Type B pancreatic cell (in vitro differentiated cells): ENCODE measurements at regions not wholly inside any gene's neighbourhood (a gene's known extent, or its start where the extent isn't known, plus 50 kb on each side); places are given as distances from the start of the nearest gene placed in this dataset.

Experiments
- DNase-seq: peaks from one replicate; pipeline ENCODE4 v3.0.0; 2021; ENCODE audit warnings: mixed read lengths; ENCODE audit not compliant: unreplicated experiment; ENCODE audit errors: extremely low spot score
- H3K27ac Mint-ChIP-seq: 2 replicates; pipeline ENCODE4 v1.8.0; 2021; ENCODE audit warnings: mild to moderate bottlenecking, mixed read lengths
- H3K27me3 Mint-ChIP-seq: 2 replicates; pipeline ENCODE4 v1.8.0; 2021; ENCODE audit warnings: mixed read lengths
- H3K36me3 Mint-ChIP-seq: 2 replicates; pipeline ENCODE4 v1.8.0; 2021; ENCODE audit warnings: mixed read lengths
- H3K4me1 Mint-ChIP-seq: one replicate; pipeline ENCODE4 v1.8.0; 2021; ENCODE audit warnings: mixed read lengths; ENCODE audit not compliant: unreplicated experiment
- H3K4me3 Mint-ChIP-seq: 2 replicates; pipeline ENCODE4 v1.8.0; 2021; ENCODE audit warnings: mild to moderate bottlenecking, mixed read lengths
- H3K9me3 Mint-ChIP-seq: 2 replicates; pipeline ENCODE4 v1.8.0; 2021; ENCODE audit warnings: mixed read lengths
- TF ChIP-seq, protein P1 (sequence below): fragments of 200-600 bp; sonication (generic); conservative IDR thresholded peaks from 2 replicates; pipeline ENCODE4 v1.5.0; 2021; ENCODE audit warnings: antibody characterized with exemption, mild to moderate bottlenecking

DNA sequence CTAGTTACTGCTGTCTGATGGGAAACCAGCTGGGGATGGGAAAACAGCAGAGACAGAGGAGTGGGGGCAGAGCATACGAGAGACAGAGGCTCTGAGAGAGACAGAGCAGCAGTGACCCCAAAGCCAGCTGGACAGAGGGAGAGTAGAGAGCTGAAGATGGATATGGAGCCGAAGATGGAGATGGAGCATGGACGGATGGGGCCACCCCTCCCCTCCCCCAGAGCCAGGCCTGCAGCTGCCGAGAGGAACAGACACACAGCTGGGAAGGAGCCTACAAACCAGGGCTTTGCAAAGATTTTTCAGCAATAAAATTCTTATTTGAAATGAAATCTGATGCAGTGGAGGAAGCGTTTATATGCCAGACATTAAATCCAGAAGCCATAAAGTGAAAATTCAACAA, 167.6 kb upstream of the LINGO1 start:
- no peak for DNase-seq
- Mint-ChIP-seq H3K36me3 (no peaks in the 10 kb centered on the region), H3K4me1 (peaks cover 13% of the 10 kb centered on the region), H3K4me3 (no peak overlapping the region), H3K27me3 (no peaks in the 10 kb centered on the region), H3K9me3 (no peaks in the 10 kb centered on the region), H3K27ac (no peak overlapping the region)
- TF ChIP-seq, protein P1, sequence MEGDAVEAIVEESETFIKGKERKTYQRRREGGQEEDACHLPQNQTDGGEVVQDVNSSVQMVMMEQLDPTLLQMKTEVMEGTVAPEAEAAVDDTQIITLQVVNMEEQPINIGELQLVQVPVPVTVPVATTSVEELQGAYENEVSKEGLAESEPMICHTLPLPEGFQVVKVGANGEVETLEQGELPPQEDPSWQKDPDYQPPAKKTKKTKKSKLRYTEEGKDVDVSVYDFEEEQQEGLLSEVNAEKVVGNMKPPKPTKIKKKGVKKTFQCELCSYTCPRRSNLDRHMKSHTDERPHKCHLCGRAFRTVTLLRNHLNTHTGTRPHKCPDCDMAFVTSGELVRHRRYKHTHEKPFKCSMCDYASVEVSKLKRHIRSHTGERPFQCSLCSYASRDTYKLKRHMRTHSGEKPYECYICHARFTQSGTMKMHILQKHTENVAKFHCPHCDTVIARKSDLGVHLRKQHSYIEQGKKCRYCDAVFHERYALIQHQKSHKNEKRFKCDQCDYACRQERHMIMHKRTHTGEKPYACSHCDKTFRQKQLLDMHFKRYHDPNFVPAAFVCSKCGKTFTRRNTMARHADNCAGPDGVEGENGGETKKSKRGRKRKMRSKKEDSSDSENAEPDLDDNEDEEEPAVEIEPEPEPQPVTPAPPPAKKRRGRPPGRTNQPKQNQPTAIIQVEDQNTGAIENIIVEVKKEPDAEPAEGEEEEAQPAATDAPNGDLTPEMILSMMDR: no peak

DNA sequence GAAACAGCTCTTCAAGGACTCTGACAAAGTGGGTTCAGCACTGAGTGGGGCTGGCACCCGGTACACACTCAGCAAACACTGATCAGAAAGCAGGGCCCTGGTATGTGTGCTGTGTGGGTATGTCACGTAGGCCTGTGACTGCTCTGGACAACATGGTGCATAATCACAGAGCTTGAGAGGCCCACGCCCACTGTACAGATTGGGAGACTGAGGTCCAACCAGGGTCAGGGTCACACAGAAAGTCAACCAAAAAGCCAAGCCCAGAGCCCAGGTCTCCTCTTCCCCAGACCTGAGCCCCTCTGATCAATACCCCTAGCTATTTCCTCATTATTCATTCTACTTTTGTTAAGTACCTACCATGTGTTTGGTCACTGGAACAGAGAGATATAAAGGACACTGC, 166.1 kb upstream of the LINGO1 start:
- Mint-ChIP-seq H3K27ac (no peak overlapping the region), H3K27me3 (no peaks in the 10 kb centered on the region), H3K9me3 (no peaks in the 10 kb centered on the region), H3K36me3 (no peaks in the 10 kb centered on the region), H3K4me1 (peaks cover 9% of the 10 kb centered on the region), H3K4me3 (no peak overlapping the region)
- DNase-seq: no peak
- TF ChIP-seq, protein P1: no peak

DNA sequence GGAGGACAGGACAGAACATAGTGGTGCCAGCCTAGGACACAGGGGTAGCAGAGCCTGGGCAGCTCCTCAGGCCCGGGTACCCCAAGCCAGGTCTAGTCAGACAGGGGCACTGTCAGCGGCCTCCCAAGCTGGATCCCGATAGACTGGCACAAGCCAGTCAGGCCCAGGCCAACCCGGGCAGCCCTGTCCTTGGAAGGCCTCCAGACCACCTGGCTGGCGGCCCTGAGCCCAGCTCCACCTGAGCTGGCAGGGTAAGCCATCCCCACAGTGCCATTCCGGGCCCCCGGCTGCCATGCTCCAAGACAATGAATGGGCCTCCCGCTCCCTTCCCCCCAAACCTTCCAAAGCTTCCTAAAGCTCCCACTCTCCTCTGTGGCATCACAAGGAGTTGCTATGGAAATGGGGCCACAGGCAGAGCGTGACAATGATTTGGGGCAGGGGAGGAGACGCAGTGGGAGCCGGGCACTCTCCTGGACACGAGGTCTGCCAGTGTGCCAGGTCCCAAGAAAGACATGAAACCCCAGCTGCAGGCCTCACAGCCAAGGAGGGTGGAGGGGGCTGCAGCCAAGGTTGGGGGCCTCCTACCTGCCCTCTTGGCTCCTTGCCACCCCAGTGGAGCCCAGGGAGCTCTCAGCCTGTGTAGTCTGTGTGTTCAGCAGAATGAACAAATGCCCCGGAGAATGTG, 165.6 kb upstream of the LINGO1 start:
- Mint-ChIP-seq H3K27ac (no peak overlapping the region), H3K4me1 (peaks cover 5% of the 10 kb centered on the region), H3K27me3 (no peaks in the 10 kb centered on the region), H3K36me3 (no peaks in the 10 kb centered on the region), H3K4me3 (no peak overlapping the region), H3K9me3 (no peaks in the 10 kb centered on the region)
- TF ChIP-seq, protein P1: no peak
- DNase-seq: no peak

DNA sequence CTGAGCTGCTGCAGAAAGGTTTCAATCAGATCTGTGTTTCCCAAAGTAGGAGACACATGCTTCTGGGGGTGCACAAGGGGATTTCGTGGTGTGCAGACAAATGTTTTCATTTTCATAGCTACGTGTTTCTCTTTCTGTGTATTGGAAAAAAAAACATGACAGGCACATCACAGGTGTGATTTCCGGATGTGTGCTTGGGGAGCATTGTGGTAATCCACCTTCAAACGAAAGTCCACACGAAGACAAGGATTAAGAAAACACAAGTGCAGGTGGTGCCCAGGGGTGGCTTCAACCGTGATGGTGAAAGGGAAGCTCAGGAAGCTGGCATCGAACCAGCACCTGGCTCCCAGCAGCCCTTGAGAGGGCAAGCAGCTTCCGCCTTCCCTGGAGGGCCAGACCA, 164.6 kb upstream of the LINGO1 start:
- Mint-ChIP-seq H3K4me3 (no peak overlapping the region), H3K27ac (no peak overlapping the region), H3K36me3 (no peaks in the 10 kb centered on the region), H3K9me3 (no peaks in the 10 kb centered on the region), H3K27me3 (no peaks in the 10 kb centered on the region), H3K4me1 (peaks cover 4% of the 10 kb centered on the region)
- no peak for DNase-seq
- TF ChIP-seq, protein P1: no peak

DNA sequence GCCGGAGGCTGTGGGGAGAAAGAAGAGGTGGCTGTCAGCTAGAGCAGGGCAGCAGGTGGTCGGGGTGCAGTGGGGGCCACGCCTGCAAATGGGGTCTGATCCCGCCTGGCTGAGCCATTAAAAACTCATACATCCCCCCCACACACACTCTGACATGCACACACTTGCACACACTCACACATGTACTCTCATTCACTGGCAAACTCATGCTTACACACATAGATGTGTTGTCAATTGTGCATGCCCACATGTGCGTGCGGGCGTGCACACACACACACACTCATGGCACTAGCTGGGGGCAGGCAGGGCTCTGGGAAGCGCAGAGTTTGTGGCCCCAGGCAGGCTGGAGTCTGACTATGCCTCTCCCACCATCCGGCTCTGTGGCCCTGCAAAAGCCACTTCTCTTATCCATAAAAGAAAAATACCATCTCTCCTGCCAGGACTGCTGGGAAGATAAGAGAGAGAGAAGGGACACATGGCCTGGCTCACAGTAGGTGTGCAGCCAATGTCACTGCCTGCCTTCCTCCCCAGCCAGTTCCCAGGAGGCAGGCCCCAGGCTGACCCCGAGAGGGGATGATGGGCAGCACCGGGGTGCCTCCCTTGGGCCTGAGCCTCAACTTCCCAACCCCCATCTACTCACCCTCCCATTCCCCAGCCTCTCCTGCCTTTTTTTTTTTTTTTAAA, 163.5 kb upstream of the LINGO1 start:
- H3K27ac Mint-ChIP-seq: no peak overlapping the region
- TF ChIP-seq, protein P1: no peak

More for the DNA sequence above, 163.5 kb upstream of the LINGO1 start:
- no peak overlapping the region for H3K4me3 Mint-ChIP-seq
- no peaks in the 10 kb centered on the region for H3K4me1 Mint-ChIP-seq
- no peaks in the 10 kb centered on the region for H3K27me3 Mint-ChIP-seq
- H3K36me3 Mint-ChIP-seq: no peaks in the 10 kb centered on the region
- no peaks in the 10 kb centered on the region for H3K9me3 Mint-ChIP-seq
- no peak for DNase-seq
